GM18508 (cell line): ENCODE measurements at regions not wholly inside any gene's neighbourhood (a gene's known extent, or its start where the extent isn't known, plus 50 kb on each side); places are given as distances from the start of the nearest gene placed in this dataset.

ENCODE experiments used
- ATAC-seq: cut with Tn5 transposase; IDR thresholded peaks from one replicate; pipeline ENCODE4 v1.9.1; 2021; ENCODE audit warnings: moderate number of reproducible peaks; ENCODE audit not compliant: insufficient read depth, unreplicated experiment

DNA sequence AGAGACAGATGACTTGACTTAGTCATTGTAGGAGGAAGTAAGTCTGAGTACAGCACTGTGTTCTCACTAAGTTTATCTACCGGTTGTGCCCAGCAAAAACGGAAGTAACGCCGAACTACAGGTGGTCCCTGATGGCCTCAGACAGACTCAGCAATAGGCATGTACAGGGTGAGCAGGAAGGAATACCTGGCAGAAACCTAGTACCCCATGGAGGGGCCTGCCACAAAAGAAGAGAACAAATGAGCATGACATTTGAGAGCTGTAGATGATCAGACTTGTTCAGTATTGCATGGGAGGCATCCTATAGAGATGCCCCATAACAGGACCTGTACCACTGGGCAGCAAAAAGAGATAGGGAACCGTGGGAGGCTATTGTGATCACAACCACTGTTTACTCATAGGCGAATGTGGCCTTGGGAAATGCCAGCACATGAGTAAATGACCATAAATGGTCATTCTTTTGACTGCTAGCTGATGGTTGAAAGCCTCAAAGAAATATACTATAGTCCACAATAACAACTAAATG lies 106.4 kb upstream of the TAB2 start:
- peak; percentile 46 for ATAC-seq

GRCh38 chr6:149212206-149212605 lies 105.3 kb upstream of the TAB2 start:
- ATAC-seq, result no peak

- no peak for ATAC-seq
These were observed 104.4 kb upstream of the TAB2 start for GRCh38 chr6:149212892-149213801.

GRCh38 chr6:149213829-149214228 lies 103.7 kb upstream of the TAB2 start:
- no peak for ATAC-seq

GRCh38 chr6:149216459-149216858 lies 101.1 kb upstream of the TAB2 start:
- no peak for ATAC-seq

GRCh38 chr6:149217466-149217888 lies 100.0 kb upstream of the TAB2 start:
- peak; percentile 67 for ATAC-seq

DNA sequence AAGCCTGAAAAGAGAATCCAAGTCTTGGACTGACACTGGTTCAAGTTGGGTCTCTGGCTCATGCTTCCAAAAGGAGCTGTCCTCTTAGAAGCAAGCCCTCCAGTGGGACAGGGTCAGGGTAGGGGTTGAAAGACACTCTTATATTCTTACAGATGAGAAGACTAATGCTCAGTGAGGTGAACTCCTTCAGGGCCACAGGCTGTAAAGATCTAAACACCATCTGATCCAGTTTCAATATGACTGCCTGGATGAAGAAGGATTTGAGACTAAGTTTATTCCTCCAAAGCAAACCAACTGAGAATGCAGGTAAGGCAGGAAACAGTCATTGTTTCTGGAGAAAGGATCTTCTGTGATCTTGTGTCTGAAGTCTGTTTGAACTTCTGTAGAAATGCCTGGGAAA lies 99.0 kb upstream of the TAB2 start:
- no peak for ATAC-seq

DNA sequence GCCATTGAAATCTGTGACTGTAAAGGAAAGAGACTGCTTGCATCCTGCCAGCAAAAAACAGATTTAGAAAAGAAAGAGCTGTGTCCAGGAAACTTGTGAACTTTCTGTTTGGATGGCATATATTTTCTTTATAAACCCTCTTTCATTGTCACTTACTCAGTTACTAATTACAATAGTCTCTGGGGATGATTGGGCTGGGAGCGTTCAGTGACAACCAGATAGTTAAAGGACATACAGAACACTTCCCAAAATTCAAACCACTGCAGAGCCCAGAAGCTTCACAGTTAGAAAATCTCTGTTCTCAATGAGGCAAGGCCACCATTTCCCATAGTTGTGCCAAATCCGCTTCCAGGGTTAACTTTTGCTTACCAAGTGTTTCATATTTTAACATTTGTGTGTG lies 98.6 kb upstream of the TAB2 start:
- ATAC-seq, result no peak

DNA sequence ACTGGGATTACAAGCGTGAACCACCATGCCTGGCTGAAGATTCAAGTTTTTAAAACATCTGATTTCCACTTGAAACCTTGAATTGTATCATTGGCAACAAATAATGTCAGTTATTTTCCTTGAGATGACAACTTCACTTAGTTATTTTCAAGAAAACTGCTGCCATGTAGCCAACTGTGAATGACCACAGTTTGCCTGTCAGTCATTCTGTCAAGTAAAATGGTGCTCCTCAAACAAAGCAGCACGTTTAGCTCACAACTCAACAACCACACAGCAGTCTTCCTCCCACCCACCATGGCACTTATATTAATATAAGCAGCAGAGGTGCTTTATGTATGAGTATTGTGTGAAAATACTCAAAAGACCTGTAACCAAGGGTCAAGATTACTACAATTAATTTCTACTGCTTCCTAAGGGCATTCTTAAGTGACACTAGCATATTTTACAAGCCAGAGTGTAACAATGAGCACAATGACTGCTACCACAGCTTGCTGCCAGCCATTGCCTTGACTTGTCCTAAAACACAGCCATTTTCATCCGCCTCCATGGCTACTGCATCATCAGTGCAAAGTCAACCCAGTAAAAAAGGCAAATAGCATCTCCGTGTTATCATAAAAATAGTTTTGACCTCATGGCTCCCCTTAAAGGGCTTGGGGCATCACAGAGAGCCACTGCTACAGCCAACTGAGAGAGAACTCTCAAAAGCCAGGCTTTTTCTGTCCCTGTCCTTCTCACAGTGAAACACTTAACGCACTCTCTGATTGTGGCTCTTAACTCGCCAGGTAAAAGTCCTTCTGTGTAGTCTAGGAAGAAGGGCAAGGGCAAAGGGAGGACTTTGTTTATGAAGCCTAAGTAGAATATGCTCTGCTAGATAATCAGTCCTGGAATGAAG lies 96.4 kb upstream of the TAB2 start:
- ATAC-seq, result no peak

- no peak for ATAC-seq
These were observed 95.8 kb upstream of the TAB2 start for GRCh38 chr6:149221774-149222070.

GRCh38 chr6:149223120-149223903 lies 94.2 kb upstream of the TAB2 start:
- no peak for ATAC-seq

DNA sequence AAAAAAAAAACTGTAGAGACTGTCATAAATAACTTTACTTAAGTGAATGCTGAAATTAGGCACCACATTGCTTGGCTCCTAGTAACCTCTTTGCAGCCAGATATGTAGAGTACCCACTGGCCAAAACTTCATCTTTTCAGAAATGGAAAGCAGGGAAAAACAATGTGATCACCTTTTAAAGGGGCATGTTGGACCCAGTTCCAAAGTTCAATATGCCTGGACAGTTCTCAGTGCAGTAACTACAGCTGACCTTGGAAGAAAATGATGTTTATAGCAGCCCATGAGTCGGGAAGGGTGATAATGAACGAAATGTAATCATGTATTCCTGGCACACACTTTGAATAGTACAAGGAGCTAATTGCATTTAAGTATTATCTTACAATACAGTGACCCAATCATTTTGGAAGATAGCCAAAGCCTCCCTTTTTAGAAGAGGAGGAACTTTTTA lies 93.6 kb upstream of the TAB2 start:
- no peak for ATAC-seq

GRCh38 chr6:149224399-149224798 lies 93.1 kb upstream of the TAB2 start:
- no peak for ATAC-seq

DNA sequence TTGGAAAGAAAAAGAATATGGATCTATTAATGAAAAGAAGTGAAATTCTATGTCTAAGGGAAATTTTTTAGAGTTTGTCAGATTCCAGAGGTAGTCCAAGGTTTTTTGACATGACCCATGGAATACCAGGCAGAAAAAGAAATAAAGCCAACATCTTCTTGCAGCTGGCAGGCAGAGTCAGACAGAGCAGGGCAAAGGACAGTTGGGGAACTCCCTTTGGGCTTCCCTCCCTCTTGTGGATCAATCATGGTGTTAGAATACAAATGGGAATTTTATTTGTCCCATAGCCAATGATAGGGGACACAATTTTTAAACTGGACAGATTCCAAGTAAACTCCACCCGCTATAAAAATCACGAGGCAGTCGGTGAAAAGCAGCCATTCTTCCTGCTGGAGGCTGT lies 92.1 kb upstream of the TAB2 start:
- no peak for ATAC-seq

DNA sequence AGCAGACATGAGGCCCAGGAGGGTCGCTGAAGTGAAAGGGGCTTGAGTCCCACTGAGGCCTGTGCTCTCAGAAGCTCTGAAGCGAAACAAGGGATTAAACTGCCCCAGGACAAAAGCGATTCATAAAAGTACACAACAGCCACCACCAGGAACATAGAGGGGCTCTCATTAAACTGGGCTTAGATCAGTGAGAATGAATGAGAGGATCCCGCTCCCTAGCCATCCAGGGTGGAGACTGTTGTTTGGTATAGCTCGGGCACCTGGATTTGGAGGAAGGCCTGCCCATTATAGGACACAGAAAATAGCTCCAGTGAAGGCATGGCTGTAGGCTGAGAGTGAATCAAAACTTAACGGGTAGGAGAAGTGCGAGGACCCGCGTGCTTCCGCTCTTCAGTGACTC lies 91.6 kb upstream of the TAB2 start:
- no peak for ATAC-seq

- no peak for ATAC-seq
These were observed 89.7 kb upstream of the TAB2 start for GRCh38 chr6:149227796-149228195.

GRCh38 chr6:149228311-149228955 lies 89.1 kb upstream of the TAB2 start:
- ATAC-seq, result no peak

GRCh38 chr6:149229096-149229495 lies 88.4 kb upstream of the TAB2 start:
- no peak for ATAC-seq

DNA sequence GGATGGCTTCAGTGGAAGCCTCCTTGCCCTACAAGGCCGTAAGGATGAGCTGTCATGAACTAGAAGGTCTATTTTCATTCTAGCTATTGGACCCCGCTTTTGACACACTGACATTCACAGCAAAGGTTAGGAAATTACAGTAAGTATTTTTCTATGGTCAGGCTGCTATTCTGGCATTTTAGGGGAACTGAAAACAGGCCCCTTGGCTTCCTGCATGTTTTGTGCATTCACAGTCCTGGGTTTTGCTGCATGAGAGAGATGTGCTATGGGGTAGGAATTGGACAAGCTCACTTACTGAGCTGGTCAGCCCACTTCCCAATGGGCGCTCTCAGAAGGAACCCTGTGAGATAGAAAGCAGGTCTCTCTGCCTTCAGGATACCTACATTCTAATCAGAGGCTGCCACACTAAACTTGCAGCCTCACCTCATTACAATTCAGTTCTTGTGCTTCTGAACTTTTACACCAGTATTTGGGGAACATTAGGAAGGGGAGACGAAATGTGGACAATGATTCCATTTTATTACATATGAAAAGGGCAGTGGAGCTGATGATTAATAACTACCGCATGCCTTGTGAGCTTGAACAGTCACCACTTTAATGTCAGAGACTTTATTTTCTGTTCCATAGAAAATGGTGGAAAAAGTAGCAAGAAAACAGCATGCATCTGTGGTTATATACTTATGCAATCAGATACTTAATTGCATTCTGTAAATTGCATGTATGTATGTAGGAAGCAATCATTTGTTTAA lies 86.6 kb upstream of the TAB2 start:
- no peak for ATAC-seq
